ENCODE measurements at regions not wholly inside any gene's neighbourhood (a gene's known extent, or its start where the extent isn't known, plus 50 kb on each side); places are given as distances from the start of the nearest gene placed in this dataset.
"Not testable (repeated sequence)": the region's sequence is repeated elsewhere in the genome, so short reads cannot be mapped to it uniquely, and the experiment has no call there.

DNA sequence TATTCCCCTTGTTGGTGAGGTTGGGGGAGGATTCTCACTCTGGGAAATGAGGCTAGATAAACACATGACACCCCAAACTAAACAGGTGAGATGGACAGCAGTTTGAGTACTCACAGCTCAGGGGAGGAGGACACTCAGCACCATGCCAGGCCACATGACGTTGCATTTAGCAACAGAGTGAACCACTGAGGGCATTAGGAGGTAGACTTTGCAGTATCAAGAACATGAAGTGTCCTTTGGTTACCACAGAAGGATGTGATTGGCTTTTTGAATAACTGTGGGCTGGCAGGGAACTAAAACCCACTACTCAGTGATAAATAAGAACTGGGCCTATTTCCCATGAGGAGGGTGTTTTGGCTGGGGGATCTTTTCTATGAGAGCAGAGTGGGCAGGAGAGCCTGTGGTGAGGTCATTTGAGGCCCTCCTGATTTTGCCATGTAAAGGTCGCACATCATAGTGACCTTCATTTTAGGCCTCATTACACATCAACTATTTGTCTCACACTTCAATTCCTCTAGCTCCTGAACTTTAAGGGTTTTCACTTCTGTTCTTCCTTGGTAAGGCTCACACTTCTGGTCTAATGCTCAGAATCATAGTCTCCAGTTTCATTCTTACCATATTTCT, 89.8 kb upstream of the PRKD1 start:
- Mint-ChIP-seq H3K9me3 (no peaks in the 10 kb centered on the region), H3K4me3 (no peak overlapping the region), H3K4me1 (no peaks in the 10 kb centered on the region), H3K27ac (ENCODE audit: unreplicated experiment) (no peak overlapping the region), H3K27me3 (ENCODE audit: low read depth) (peaks cover 2% of the 10 kb centered on the region), H3K36me3 (ENCODE audit: low read depth) (no peaks in the 10 kb centered on the region)
- DNase-seq (ENCODE audit: low read depth, low spot score) = no peak
- TF ChIP-seq, protein P1, sequence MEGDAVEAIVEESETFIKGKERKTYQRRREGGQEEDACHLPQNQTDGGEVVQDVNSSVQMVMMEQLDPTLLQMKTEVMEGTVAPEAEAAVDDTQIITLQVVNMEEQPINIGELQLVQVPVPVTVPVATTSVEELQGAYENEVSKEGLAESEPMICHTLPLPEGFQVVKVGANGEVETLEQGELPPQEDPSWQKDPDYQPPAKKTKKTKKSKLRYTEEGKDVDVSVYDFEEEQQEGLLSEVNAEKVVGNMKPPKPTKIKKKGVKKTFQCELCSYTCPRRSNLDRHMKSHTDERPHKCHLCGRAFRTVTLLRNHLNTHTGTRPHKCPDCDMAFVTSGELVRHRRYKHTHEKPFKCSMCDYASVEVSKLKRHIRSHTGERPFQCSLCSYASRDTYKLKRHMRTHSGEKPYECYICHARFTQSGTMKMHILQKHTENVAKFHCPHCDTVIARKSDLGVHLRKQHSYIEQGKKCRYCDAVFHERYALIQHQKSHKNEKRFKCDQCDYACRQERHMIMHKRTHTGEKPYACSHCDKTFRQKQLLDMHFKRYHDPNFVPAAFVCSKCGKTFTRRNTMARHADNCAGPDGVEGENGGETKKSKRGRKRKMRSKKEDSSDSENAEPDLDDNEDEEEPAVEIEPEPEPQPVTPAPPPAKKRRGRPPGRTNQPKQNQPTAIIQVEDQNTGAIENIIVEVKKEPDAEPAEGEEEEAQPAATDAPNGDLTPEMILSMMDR (conservative IDR thresholded peaks at IDR 0.05) = no peak

DNA sequence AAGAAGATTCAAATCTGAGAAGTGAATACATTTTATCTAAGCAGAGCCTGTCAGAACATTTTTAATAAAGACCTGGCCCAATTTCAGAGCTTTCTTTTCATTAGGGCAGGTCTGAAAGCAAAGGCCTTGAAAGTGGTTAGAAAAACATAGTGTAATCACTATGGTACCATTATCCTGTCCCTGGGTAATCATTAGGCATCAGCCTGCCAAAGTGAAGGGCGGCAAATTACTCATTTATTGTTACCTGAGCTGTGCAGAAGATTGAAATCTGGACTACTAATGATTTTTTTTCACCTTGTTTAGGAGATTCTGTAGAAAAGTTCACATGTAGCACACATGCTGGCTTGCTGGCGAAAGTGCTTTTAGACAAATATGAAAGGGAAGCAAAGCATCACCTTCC, 92.6 kb upstream of the PRKD1 start:
- H3K27me3 Mint-ChIP-seq (ENCODE audit: low read depth) = peaks cover 2% of the 10 kb centered on the region
- TF ChIP-seq, protein P1 (conservative IDR thresholded peaks at IDR 0.05) = no peak
- H3K27ac Mint-ChIP-seq (ENCODE audit: unreplicated experiment) = no peak overlapping the region
- H3K36me3 Mint-ChIP-seq (ENCODE audit: low read depth) = no peaks in the 10 kb centered on the region
- no peak for DNase-seq (ENCODE audit: low read depth, low spot score)
- H3K4me3 Mint-ChIP-seq = no peak overlapping the region
- no peaks in the 10 kb centered on the region for H3K4me1 Mint-ChIP-seq
- peaks cover 3% of the 10 kb centered on the region for H3K9me3 Mint-ChIP-seq

DNA sequence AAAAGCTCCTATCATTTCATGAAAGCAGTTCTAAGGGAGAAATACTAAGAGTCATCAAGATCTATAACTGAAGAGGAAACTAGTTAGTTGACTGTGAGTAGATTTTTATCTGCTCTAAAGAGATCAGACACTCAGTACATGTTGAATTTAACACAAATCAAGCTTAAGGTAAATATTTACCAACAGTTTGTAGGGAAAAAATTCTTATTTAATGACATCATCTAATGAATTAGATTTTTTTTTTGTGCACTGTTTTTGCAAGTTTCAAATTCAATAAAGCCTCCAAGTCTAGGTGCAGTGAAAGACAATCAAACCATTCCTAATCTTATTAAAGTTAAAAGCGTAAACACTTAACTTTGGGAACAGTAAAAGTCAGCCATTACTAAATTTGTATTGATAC, 93.0 kb upstream of the PRKD1 start:
- DNase-seq (ENCODE audit: low read depth, low spot score) = no peak
- TF ChIP-seq, protein P1 (conservative IDR thresholded peaks at IDR 0.05) = no peak
- Mint-ChIP-seq H3K27me3 (ENCODE audit: low read depth) (peaks cover 2% of the 10 kb centered on the region), H3K4me1 (no peaks in the 10 kb centered on the region), H3K27ac (ENCODE audit: unreplicated experiment) (no peak overlapping the region), H3K9me3 (peaks cover 3% of the 10 kb centered on the region), H3K36me3 (ENCODE audit: low read depth) (no peaks in the 10 kb centered on the region), H3K4me3 (no peak overlapping the region)

DNA sequence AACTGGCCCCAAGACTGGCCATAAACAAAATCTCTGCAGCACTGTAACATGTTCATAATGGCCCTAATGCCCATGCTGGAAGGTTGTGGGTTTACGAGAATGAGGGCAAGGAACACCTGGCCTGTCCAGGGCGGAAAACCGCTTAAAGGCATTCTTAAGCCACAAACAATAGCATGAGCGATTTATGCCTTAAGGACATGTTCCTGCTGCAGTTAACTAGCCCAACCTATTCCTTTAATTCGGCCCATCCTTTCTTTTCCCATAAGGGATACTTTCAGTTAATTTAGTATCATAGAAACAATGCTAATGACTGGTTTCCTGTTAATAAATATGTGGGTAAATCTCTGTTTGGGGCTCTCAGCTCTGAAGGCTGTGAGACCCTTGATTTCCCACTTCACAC, 95.7 kb upstream of the PRKD1 start:
- not testable (repeated sequence) for H3K4me1 Mint-ChIP-seq; H3K27ac Mint-ChIP-seq (ENCODE audit: unreplicated experiment); DNase-seq (ENCODE audit: low read depth, low spot score); H3K4me3 Mint-ChIP-seq; H3K27me3 Mint-ChIP-seq (ENCODE audit: low read depth); H3K9me3 Mint-ChIP-seq; H3K36me3 Mint-ChIP-seq (ENCODE audit: low read depth)

DNA sequence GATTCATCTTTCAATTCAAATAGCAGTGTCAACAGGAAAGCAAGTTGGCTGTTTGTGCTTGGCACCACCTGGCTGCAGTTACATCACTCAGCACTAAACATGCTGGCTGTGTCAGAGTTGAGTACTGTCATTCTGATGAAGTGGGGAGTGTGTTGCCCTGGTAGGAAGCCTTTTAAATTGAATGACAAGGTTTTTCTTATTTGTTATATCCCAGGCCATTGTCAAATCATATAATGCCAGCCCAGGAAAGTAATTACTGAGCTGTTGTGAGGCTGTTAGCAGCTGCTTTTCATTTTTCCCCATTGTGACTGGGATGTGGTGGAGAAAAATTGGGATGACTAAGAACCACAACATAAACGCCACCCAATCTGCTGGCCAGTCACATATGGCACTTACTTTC, 106.5 kb upstream of the PRKD1 start:
- H3K27me3 Mint-ChIP-seq (ENCODE audit: low read depth) = no peaks in the 10 kb centered on the region
- TF ChIP-seq, protein P1 (conservative IDR thresholded peaks at IDR 0.05) = no peak
- H3K36me3 Mint-ChIP-seq (ENCODE audit: low read depth) = no peaks in the 10 kb centered on the region
- no peak overlapping the region for H3K27ac Mint-ChIP-seq (ENCODE audit: unreplicated experiment)
- no peak for DNase-seq (ENCODE audit: low read depth, low spot score)
- no peaks in the 10 kb centered on the region for H3K4me1 Mint-ChIP-seq
- H3K9me3 Mint-ChIP-seq = no peaks in the 10 kb centered on the region
- no peak overlapping the region for H3K4me3 Mint-ChIP-seq

DNA sequence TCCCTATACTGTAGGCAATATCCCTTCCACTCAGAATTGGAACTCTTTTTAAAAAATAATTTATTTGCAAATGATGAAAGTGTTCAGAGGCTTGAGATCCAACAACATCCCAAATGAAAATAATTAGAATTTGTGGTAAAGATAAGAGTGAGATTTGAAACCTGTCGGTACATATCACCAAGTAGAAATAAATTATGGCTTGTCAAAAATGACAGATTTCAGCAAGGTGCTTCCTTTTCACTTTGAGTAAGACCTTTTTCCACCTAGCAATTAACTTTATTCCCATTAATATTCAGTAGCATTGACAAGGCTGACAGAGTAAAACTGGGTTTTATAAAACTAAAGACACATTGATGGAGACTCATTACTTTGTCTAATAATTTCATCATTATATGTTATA, 107.7 kb upstream of the PRKD1 start:
- no peaks in the 10 kb centered on the region for H3K4me1 Mint-ChIP-seq
- no peak overlapping the region for H3K4me3 Mint-ChIP-seq
- no peaks in the 10 kb centered on the region for H3K36me3 Mint-ChIP-seq (ENCODE audit: low read depth)
- H3K9me3 Mint-ChIP-seq = no peaks in the 10 kb centered on the region
- no peaks in the 10 kb centered on the region for H3K27me3 Mint-ChIP-seq (ENCODE audit: low read depth)
- DNase-seq (ENCODE audit: low read depth, low spot score) = no peak
- TF ChIP-seq, protein P1 (conservative IDR thresholded peaks at IDR 0.05) = no peak
- H3K27ac Mint-ChIP-seq (ENCODE audit: unreplicated experiment) = no peak overlapping the region
